HCT116 (cell line): ENCODE measurements at regions not wholly inside any gene's neighbourhood (a gene's known extent, or its start where the extent isn't known, plus 50 kb on each side); places are given as distances from the start of the nearest gene placed in this dataset.

Experiments
- ATAC-seq: fragments of 200-7000 bp; cut with Tn5 transposase; 2 replicates; pipeline ENCODE4 v1.9.1; 2020; ENCODE audit warnings: mild to moderate bottlenecking, moderate library complexity
- BruUV-seq: library from RNA; stranded (reverse); fragments of 400-500 nt; replicated peaks from 2 replicates; lab custom pipeline; 2021; lab: Mats Ljungman, UMichigan
- CTCF ChIA-PET: fragments of 300-600 bp; sonication (Branson Sonifier 250); formaldehyde crosslinking; loops from one replicate; lab custom pipeline; 2021; ENCODE audit warnings: antibody characterized with exemption; lab: Charles Lee
- POLR2A ChIA-PET: fragments of 300-600, 350-600 bp; sonication (Branson Sonifier 250); formaldehyde crosslinking; loops from one replicate; lab custom pipeline; 2021; ENCODE audit warnings: antibody characterized with exemption; lab: Charles Lee
- RAD21 ChIA-PET, 2 experiments: fragments of 300-600 bp; sonication (Branson Sonifier 250); formaldehyde crosslinking; loops; one replicate each; lab custom pipeline; 2023; ENCODE audit warnings: low total read pairs in 2 of 2; ENCODE audit not compliant: uncharacterized antibody in 2 of 2, unreplicated experiment in 2 of 2, low non-redundant PET in 1 of 2; lab: Charles Lee
- DNase-seq: peaks from one replicate; pipeline ENCODE4 v3.0.0-alpha.2; 2010; ENCODE audit warnings: low read depth, low spot score
- H2AFZ ChIP-seq: fragments of 200-600 bp; shearing (Covaris generic), sonication (generic); 2 replicates; pipeline ENCODE4 v1.6.1; 2017; ENCODE audit warnings: low read depth, mixed run types, mixed read lengths, antibody characterized with exemption, low read length; ENCODE audit not compliant: poor library complexity, severe bottlenecking
- H3K27ac ChIP-seq: 2 replicates; pipeline ENCODE4 v1.5.1; 2012; ENCODE audit warnings: low read depth, low read length
- H3K27me3 ChIP-seq: fragments of 200-600 bp; sonication (generic); 2 replicates; pipeline ENCODE4 v1.6.1; 2016; ENCODE audit warnings: mixed run types, low read length, mixed read lengths; ENCODE audit not compliant: insufficient read depth
- H3K36me3 ChIP-seq, 2 experiments: fragments of 200-500 bp in 1 of 2; fragments of 200-600 bp in 1 of 2; sonication (Bioruptor generic) in 1 of 2; sonication (generic) in 1 of 2; 2 replicates each; pipeline versions ENCODE4 v1.5.1 to v1.6.1; 2014 to 2016; ENCODE audit warnings: low read length in 2 of 2, inconsistent platforms in 1 of 2, mixed read lengths in 1 of 2, mixed run types in 1 of 2; ENCODE audit not compliant: insufficient read depth in 2 of 2, control insufficient read depth in 1 of 2
- H3K4me1 ChIP-seq, 2 experiments: fragments of 200-600 bp in 1 of 2; sonication (generic) in 1 of 2; 2 replicates each; pipeline versions ENCODE4 v1.5.1 to v1.6.1; 2012 to 2017; ENCODE audit warnings: low read length in 2 of 2, inconsistent platforms in 1 of 2, mild to moderate bottlenecking in 1 of 2, mixed read lengths in 1 of 2, mixed run types in 1 of 2, moderate library complexity in 1 of 2; ENCODE audit not compliant: insufficient read depth in 2 of 2, control insufficient read depth in 1 of 2
- H3K4me2 ChIP-seq: fragments of 200-600 bp; sonication (generic); 2 replicates; pipeline ENCODE4 v1.6.1; 2017; ENCODE audit warnings: mixed run types, low read length, mixed read lengths
- H3K4me3 ChIP-seq, 2 experiments: fragments of 200-600 bp in 1 of 2; sonication (generic) in 1 of 2; replicated peaks in 1 of 2; 2 replicates each; pipeline ENCODE4 v1.5.1; 2011 to 2016; ENCODE audit warnings: low read length in 2 of 2, control low read depth in 1 of 2, low read depth in 1 of 2, mild to moderate bottlenecking in 1 of 2, mixed read lengths in 1 of 2, mixed run types in 1 of 2
- H3K79me2 ChIP-seq: fragments of 200-600 bp; sonication (generic); 2 replicates; pipeline ENCODE4 v1.6.1; 2017; ENCODE audit warnings: mild to moderate bottlenecking, mixed run types, low read length, moderate library complexity, mixed read lengths; ENCODE audit not compliant: insufficient read depth
- H3K9ac ChIP-seq: fragments of 200-600 bp; sonication (generic); 2 replicates; pipeline ENCODE4 v1.6.1; 2016; ENCODE audit warnings: low read length, mixed read lengths
- H3K9me2 ChIP-seq: fragments of 200-600 bp; sonication (generic), shearing (Covaris generic); 2 replicates; pipeline ENCODE4 v1.6.1; 2017; ENCODE audit warnings: mixed run types, mild to moderate bottlenecking, moderate library complexity; ENCODE audit not compliant: insufficient read depth
- H3K9me3 ChIP-seq, 2 experiments: fragments of 200-500 bp in 1 of 2; fragments of 200-600 bp in 1 of 2; sonication (Bioruptor generic) in 1 of 2; sonication (generic) in 1 of 2; 2 replicates each; pipeline ENCODE4 v1.6.1; 2014 to 2017; ENCODE audit warnings: low read length in 2 of 2, mixed read lengths in 2 of 2, inconsistent platforms in 1 of 2, low read depth in 1 of 2, mild to moderate bottlenecking in 1 of 2, mixed run types in 1 of 2, moderate library complexity in 1 of 2; ENCODE audit not compliant: control insufficient read depth in 1 of 2, insufficient read depth in 1 of 2
- H4K20me1 ChIP-seq: fragments of 200-600 bp; sonication (generic), shearing (Covaris generic); 2 replicates; pipeline ENCODE4 v1.6.1; 2017; ENCODE audit warnings: mixed run types, mild to moderate bottlenecking, moderate library complexity; ENCODE audit not compliant: insufficient read depth
- JUND ChIP-seq: IDR thresholded peaks from 2 replicates; pipeline ENCODE4 v1.6.1; 2012
- RAD21 ChIP-seq: IDR thresholded peaks from 2 replicates; pipeline ENCODE4 v1.6.1; 2012; ENCODE audit warnings: low read depth, mild to moderate bottlenecking
- YY1 ChIP-seq: IDR thresholded peaks from 2 replicates; pipeline ENCODE4 v1.6.1; 2011; ENCODE audit warnings: low read length, low read depth, moderate library complexity, mild to moderate bottlenecking; ENCODE audit not compliant: insufficient replicate concordance; ENCODE audit errors: extremely low read depth
- intact Hi-C: fragments of 100-400 bp; cut with micrococcal nuclease; formaldehyde crosslinking; loops from 2 replicates; pipeline ENCODE4 v1.10.0; 2022
- TF ChIP-seq, protein P1 (sequence below): IDR thresholded peaks from 2 replicates; pipeline ENCODE4 v1.6.1; 2011; ENCODE audit warnings: mild to moderate bottlenecking, low read length, moderate library complexity; ENCODE audit not compliant: insufficient replicate concordance; ENCODE audit errors: extremely low read depth
- TF ChIP-seq, protein P2 (sequence below), 3 experiments: fragments of 200-600 bp in 1 of 3; sonication (generic) in 1 of 3; IDR thresholded peaks in 2 of 3; conservative IDR thresholded peaks in 1 of 3; 2 replicates each; pipeline ENCODE4 v1.5.1; 2012 to 2017; ENCODE audit warnings: low read depth in 2 of 3, low read length in 2 of 3, antibody characterized with exemption in 1 of 3, borderline replicate concordance in 1 of 3, control low read depth in 1 of 3, mild to moderate bottlenecking in 1 of 3, mixed read lengths in 1 of 3, mixed run types in 1 of 3, moderate library complexity in 1 of 3; ENCODE audit not compliant: insufficient read depth in 1 of 3

DNA sequence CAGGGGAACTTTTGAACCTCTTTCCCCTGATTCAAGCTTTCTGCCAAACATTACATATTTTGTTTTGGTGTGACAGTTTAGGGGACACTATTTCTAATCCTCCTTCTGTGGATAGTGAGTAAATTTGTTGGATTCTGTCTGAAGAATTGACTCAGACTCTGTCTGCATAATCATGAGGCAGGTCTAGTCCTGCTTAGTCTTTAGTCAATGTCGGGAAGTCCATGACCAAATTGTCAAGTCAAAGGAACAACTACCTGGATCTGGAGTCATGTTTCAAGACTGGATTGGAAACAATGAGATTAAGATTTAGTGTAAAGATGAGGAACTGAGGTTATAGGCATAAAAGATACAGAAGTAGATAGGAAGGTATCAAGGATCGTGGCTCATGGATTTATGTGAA is 100.9 kb downstream of the MAGEB17 start (continued):
- TF ChIP-seq, protein P1, sequence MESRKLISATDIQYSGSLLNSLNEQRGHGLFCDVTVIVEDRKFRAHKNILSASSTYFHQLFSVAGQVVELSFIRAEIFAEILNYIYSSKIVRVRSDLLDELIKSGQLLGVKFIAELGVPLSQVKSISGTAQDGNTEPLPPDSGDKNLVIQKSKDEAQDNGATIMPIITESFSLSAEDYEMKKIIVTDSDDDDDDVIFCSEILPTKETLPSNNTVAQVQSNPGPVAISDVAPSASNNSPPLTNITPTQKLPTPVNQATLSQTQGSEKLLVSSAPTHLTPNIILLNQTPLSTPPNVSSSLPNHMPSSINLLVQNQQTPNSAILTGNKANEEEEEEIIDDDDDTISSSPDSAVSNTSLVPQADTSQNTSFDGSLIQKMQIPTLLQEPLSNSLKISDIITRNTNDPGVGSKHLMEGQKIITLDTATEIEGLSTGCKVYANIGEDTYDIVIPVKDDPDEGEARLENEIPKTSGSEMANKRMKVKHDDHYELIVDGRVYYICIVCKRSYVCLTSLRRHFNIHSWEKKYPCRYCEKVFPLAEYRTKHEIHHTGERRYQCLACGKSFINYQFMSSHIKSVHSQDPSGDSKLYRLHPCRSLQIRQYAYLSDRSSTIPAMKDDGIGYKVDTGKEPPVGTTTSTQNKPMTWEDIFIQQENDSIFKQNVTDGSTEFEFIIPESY = no peak

DNA sequence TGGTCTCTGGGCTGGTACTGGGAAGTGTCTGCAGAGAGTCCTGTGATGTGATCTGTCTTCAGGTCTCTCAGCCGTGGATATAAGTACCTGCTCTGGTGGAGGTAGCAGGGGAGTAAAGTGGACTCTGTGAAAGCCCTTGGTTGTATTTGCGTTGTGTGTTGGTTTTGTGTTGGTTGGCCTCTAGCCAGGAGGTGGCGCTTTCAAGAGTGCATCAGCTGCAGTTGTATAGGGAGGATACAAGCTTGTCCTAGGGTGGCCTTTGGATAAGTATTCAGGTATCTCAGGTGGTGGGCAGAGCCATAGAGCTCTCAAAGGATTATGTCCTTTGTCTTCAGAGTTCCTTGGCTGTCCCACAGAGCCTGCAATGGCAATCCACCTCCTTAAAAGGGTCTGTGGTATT is 111.6 kb downstream of the MAGEB17 start:
- DNase-seq (no peak), ATAC-seq (no peak)
- H3K27me3 ChIP-seq = no peaks in the 10 kb centered on the region
- no peaks in the 10 kb centered on the region for H3K9me3 ChIP-seq
- H3K9me2 ChIP-seq = no peaks in the 10 kb centered on the region
- H3K27ac ChIP-seq = no peak overlapping the region
- no peaks in the 10 kb centered on the region for H3K79me2 ChIP-seq
- no TSS peak for BruUV-seq
- ChIA-PET CTCF (no interaction called here), RAD21 (no interaction called here), POLR2A (no interaction called here)
- intact Hi-C loops = no loop called here
- no peak for TF ChIP-seq JUND
- peak; percentile 9; the same call in 1 of the 2 replicates for TF ChIP-seq RAD21
- TF ChIP-seq, protein P2, sequence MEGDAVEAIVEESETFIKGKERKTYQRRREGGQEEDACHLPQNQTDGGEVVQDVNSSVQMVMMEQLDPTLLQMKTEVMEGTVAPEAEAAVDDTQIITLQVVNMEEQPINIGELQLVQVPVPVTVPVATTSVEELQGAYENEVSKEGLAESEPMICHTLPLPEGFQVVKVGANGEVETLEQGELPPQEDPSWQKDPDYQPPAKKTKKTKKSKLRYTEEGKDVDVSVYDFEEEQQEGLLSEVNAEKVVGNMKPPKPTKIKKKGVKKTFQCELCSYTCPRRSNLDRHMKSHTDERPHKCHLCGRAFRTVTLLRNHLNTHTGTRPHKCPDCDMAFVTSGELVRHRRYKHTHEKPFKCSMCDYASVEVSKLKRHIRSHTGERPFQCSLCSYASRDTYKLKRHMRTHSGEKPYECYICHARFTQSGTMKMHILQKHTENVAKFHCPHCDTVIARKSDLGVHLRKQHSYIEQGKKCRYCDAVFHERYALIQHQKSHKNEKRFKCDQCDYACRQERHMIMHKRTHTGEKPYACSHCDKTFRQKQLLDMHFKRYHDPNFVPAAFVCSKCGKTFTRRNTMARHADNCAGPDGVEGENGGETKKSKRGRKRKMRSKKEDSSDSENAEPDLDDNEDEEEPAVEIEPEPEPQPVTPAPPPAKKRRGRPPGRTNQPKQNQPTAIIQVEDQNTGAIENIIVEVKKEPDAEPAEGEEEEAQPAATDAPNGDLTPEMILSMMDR (IDR thresholded peaks at IDR 0.05 in 2 of 3, conservative IDR thresholded peaks at IDR 0.05 in 1 of 3; ENCODE audit: borderline replicate concordance in 1 of 3, insufficient read depth in 1 of 3, low read depth in 2 of 3, low read length in 2 of 3) = 0 out of 6 replicates have a peak, but pooled peaks of 1 of the 3 experiments have one; percentile 25
- no peak for TF ChIP-seq YY1
- no peak overlapping the region for H3K4me3 ChIP-seq
- no peak overlapping the region for H2AFZ ChIP-seq
- H3K4me2 ChIP-seq = no peak overlapping the region
- H3K36me3 ChIP-seq = no peaks in the 10 kb centered on the region
- no peaks in the 10 kb centered on the region for H4K20me1 ChIP-seq
- no peaks in the 10 kb centered on the region for H3K4me1 ChIP-seq
- no peak overlapping the region for H3K9ac ChIP-seq
